ENCODE measurements at regions not wholly inside any gene's neighbourhood (a gene's known extent, or its start where the extent isn't known, plus 50 kb on each side); places are given as distances from the start of the nearest gene placed in this dataset.

DNA sequence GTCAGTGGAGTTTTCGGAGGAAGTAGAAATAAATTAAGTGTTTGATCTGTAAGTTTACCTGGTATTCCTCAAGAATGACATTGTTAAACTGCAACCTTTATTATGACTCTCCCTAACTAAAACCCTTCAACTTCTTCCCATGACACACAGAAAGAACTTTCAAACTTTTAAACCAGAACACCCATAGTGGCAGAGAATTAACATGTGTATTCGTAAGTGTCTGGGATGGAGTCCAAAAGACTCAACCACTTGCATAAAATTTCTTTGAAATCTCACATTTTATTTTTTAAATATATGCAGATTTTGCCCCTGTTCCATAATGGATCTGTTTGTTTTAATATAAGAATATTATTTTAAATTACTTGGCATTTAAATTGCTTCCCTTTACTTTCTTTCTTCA lies 54.6 kb upstream of the PLXNA4 start:
- TF ChIP-seq, protein P1, sequence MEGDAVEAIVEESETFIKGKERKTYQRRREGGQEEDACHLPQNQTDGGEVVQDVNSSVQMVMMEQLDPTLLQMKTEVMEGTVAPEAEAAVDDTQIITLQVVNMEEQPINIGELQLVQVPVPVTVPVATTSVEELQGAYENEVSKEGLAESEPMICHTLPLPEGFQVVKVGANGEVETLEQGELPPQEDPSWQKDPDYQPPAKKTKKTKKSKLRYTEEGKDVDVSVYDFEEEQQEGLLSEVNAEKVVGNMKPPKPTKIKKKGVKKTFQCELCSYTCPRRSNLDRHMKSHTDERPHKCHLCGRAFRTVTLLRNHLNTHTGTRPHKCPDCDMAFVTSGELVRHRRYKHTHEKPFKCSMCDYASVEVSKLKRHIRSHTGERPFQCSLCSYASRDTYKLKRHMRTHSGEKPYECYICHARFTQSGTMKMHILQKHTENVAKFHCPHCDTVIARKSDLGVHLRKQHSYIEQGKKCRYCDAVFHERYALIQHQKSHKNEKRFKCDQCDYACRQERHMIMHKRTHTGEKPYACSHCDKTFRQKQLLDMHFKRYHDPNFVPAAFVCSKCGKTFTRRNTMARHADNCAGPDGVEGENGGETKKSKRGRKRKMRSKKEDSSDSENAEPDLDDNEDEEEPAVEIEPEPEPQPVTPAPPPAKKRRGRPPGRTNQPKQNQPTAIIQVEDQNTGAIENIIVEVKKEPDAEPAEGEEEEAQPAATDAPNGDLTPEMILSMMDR (IDR thresholded peaks at IDR 0.05), result no peak
- TF ChIP-seq SIN3A (IDR thresholded peaks at IDR 0.05; ENCODE audit: borderline replicate concordance, insufficient read depth, low read depth, low read length) (no peak), POLR2AphosphoS5 (IDR thresholded peaks at IDR 0.05; ENCODE audit: low read depth, low read length) (no peak), TCF7L2 (IDR thresholded peaks at IDR 0.05; ENCODE audit: low read depth, low read length) (no peak)
- TF ChIP-seq, protein P2, sequence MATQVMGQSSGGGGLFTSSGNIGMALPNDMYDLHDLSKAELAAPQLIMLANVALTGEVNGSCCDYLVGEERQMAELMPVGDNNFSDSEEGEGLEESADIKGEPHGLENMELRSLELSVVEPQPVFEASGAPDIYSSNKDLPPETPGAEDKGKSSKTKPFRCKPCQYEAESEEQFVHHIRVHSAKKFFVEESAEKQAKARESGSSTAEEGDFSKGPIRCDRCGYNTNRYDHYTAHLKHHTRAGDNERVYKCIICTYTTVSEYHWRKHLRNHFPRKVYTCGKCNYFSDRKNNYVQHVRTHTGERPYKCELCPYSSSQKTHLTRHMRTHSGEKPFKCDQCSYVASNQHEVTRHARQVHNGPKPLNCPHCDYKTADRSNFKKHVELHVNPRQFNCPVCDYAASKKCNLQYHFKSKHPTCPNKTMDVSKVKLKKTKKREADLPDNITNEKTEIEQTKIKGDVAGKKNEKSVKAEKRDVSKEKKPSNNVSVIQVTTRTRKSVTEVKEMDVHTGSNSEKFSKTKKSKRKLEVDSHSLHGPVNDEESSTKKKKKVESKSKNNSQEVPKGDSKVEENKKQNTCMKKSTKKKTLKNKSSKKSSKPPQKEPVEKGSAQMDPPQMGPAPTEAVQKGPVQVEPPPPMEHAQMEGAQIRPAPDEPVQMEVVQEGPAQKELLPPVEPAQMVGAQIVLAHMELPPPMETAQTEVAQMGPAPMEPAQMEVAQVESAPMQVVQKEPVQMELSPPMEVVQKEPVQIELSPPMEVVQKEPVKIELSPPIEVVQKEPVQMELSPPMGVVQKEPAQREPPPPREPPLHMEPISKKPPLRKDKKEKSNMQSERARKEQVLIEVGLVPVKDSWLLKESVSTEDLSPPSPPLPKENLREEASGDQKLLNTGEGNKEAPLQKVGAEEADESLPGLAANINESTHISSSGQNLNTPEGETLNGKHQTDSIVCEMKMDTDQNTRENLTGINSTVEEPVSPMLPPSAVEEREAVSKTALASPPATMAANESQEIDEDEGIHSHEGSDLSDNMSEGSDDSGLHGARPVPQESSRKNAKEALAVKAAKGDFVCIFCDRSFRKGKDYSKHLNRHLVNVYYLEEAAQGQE (IDR thresholded peaks at IDR 0.05; ENCODE audit: insufficient read depth in 1 of 2, low read depth in 2 of 2, low read length in 1 of 2), result no peak

Measured in Panc1 (cell line).